Nephron (organoid): ENCODE measurements at regions not wholly inside any gene's neighbourhood (a gene's known extent, or its start where the extent isn't known, plus 50 kb on each side); places are given as distances from the start of the nearest gene placed in this dataset.

ENCODE experiments used
- H3K27ac Mint-ChIP-seq, 3 experiments: 2 replicates each; pipeline ENCODE4 v1.8.0; 2020; ENCODE audit warnings: mixed read lengths in 3 of 3, mild to moderate bottlenecking in 2 of 3, moderate library complexity in 1 of 3
- H3K27me3 Mint-ChIP-seq: 2 replicates; pipeline ENCODE4 v1.8.0; 2021; ENCODE audit warnings: low read depth, mild to moderate bottlenecking, moderate library complexity, mixed read lengths
- H3K36me3 Mint-ChIP-seq: 2 replicates; pipeline ENCODE4 v1.8.0; 2020; ENCODE audit warnings: low read depth, mixed read lengths
- H3K4me1 Mint-ChIP-seq: 2 replicates; pipeline ENCODE4 v1.8.0; 2020; ENCODE audit warnings: mixed read lengths
- H3K4me3 Mint-ChIP-seq, 3 experiments: 2 replicates each; pipeline ENCODE4 v1.8.0; 2020; ENCODE audit warnings: mild to moderate bottlenecking in 3 of 3, mixed read lengths in 3 of 3, moderate library complexity in 2 of 3
- H3K9me3 Mint-ChIP-seq: 2 replicates; pipeline ENCODE4 v1.8.0; 2020; ENCODE audit warnings: mixed read lengths
- TF ChIP-seq, protein P1 (sequence below), 3 experiments: fragments of 200-600 bp; sonication (generic); IDR thresholded peaks; one replicate each; pipeline ENCODE4 v1.5.0; 2021; ENCODE audit warnings: antibody characterized with exemption in 3 of 3; ENCODE audit not compliant: unreplicated experiment in 3 of 3

DNA sequence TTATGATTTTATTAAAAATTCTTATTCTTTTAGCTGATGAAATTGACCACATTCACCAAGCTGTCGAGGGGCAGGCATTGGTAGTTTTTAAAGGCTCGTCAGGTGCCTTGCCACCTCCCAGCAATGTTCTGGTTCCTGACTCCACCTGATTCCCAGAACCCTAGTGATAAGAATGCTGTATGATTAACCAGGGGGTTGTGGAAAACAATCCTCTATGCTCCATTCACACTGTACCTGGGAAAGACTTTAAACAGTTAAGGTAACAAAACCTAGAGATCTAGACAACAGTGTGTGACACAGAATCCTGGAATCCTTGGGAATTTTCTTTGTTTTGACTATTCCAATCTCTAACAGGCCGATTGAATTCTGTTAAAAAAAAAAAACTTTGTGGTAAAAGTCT lies 165.7 kb upstream of the OLIG3 start:
- H3K36me3 Mint-ChIP-seq = no peaks in the 10 kb centered on the region
- H3K27me3 Mint-ChIP-seq = no peaks in the 10 kb centered on the region
- H3K4me1 Mint-ChIP-seq = no peaks in the 10 kb centered on the region
- peaks cover 4% of the 10 kb centered on the region for H3K9me3 Mint-ChIP-seq
- H3K4me3 Mint-ChIP-seq = no peak overlapping the region
- TF ChIP-seq, protein P1, sequence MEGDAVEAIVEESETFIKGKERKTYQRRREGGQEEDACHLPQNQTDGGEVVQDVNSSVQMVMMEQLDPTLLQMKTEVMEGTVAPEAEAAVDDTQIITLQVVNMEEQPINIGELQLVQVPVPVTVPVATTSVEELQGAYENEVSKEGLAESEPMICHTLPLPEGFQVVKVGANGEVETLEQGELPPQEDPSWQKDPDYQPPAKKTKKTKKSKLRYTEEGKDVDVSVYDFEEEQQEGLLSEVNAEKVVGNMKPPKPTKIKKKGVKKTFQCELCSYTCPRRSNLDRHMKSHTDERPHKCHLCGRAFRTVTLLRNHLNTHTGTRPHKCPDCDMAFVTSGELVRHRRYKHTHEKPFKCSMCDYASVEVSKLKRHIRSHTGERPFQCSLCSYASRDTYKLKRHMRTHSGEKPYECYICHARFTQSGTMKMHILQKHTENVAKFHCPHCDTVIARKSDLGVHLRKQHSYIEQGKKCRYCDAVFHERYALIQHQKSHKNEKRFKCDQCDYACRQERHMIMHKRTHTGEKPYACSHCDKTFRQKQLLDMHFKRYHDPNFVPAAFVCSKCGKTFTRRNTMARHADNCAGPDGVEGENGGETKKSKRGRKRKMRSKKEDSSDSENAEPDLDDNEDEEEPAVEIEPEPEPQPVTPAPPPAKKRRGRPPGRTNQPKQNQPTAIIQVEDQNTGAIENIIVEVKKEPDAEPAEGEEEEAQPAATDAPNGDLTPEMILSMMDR (IDR thresholded peaks at IDR 0.05; ENCODE audit: unreplicated experiment in 3 of 3) = no peak
- peak overlapping the region in 2 of 3 experiments; percentile 29 to 66 for H3K27ac Mint-ChIP-seq

DNA sequence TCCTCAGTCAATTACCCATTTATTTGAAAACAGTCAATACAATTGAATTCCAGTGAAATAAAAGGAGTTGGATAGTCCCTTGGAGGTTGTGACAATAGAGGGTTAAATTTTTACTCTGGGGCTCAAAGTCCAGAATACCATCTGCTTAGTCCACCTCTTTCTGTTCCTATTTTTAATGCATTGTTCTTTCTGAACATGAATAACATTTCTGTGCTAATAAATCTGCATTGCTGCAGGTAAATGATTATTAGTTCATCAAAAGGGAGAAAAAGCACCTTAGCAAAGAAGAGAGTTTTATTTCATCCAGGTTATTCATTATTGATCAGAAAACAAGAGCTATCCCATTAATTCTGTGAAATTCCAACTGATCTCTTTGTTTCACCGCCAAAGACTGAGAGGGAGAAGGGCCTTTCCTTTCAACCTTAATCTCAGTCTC lies 166.1 kb upstream of the OLIG3 start:
- H3K4me1 Mint-ChIP-seq = no peaks in the 10 kb centered on the region
- no peaks in the 10 kb centered on the region for H3K27me3 Mint-ChIP-seq
- peaks cover 4% of the 10 kb centered on the region for H3K9me3 Mint-ChIP-seq
- peak overlapping the region in 2 of 3 experiments; percentile 29 to 66 for H3K27ac Mint-ChIP-seq
- TF ChIP-seq, protein P1 (IDR thresholded peaks at IDR 0.05; ENCODE audit: unreplicated experiment in 3 of 3) = no peak
- no peaks in the 10 kb centered on the region for H3K36me3 Mint-ChIP-seq
- no peak overlapping the region for H3K4me3 Mint-ChIP-seq

DNA sequence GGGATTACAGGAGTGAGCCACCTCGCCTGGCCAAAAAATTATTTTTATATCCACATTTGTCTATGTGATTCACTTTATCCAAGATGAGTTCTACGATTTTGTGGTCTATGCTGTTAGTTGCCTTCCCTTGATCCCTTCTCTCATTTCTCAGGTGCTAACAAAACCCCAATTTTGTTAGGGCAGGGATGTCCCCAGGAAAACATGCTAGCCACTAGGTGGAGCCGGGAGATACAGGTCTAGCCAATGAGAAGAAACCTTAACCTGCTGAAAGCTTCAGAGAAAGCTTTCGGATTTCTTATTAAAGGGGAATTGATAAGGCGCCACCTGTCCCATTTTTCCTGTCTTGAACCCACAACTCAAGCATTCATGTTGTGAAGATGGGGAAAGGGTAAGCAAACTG lies 167.4 kb upstream of the OLIG3 start:
- no peaks in the 10 kb centered on the region for H3K4me1 Mint-ChIP-seq
- H3K36me3 Mint-ChIP-seq = no peaks in the 10 kb centered on the region
- TF ChIP-seq, protein P1 (IDR thresholded peaks at IDR 0.05; ENCODE audit: unreplicated experiment in 3 of 3) = no peak
- peaks cover 2% of the 10 kb centered on the region for H3K9me3 Mint-ChIP-seq
- H3K27me3 Mint-ChIP-seq = no peaks in the 10 kb centered on the region
- H3K27ac Mint-ChIP-seq = no peak overlapping the region
- no peak overlapping the region for H3K4me3 Mint-ChIP-seq

DNA sequence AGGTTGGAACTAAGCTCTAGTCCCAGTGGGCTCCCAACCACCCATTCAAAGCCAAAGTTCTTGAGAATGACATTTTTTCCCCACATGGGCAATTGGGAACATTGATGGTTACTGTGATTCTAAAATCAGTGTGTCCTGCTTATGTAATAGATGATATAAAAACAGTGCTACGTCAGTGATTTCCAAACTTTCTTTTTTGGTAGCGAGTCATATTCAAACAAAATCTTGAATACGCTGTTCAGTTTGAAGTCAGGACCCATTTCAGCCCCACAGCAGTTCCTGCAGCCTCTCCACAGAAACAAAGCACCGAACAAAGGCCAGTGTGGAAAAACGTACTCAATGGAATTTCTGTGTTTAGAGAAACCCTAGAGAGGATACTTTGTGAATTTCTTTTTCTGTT lies 170.0 kb upstream of the OLIG3 start:
- TF ChIP-seq, protein P1 (IDR thresholded peaks at IDR 0.05; ENCODE audit: unreplicated experiment in 3 of 3) = no peak
- no peaks in the 10 kb centered on the region for H3K4me1 Mint-ChIP-seq
- no peak overlapping the region for H3K27ac Mint-ChIP-seq
- H3K36me3 Mint-ChIP-seq = no peaks in the 10 kb centered on the region
- H3K27me3 Mint-ChIP-seq = no peaks in the 10 kb centered on the region
- H3K9me3 Mint-ChIP-seq = no peaks in the 10 kb centered on the region
- no peak overlapping the region for H3K4me3 Mint-ChIP-seq

DNA sequence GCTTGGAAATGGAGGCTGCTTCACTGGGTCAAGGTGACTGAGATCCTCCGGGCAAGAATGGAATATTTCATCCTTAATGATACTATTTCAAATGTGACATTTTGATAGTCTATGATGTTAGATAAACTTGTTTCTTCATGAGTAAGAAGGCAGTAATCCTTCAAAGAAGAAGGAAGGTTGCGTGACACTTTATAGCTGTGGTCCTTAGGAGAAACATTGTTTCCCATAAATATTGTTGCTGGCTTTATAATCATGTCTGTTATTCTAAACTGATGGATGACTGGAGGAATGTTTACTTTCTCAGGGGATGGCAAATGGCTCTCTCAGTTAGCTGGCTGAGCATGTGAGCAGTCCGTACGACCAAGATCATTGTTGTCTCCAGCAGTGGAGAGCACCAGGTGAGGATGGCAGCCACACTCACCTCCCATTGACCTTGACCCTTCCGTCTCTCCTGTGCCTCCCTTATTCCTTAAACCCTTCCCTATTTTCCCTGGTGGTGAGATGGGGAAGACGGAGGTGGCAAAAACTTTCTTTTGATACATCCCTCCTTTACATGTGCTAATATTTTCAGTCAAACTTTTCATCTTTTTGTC lies 171.2 kb upstream of the OLIG3 start:
- Mint-ChIP-seq H3K27ac (peak overlapping the region in 1 of 3 experiments; percentile 28), H3K4me3 (no peak overlapping the region), H3K9me3 (peaks cover 2% of the 10 kb centered on the region), H3K36me3 (no peaks in the 10 kb centered on the region), H3K27me3 (no peaks in the 10 kb centered on the region), H3K4me1 (no peaks in the 10 kb centered on the region)
- TF ChIP-seq, protein P1 (IDR thresholded peaks at IDR 0.05; ENCODE audit: unreplicated experiment in 3 of 3) = no peak

DNA sequence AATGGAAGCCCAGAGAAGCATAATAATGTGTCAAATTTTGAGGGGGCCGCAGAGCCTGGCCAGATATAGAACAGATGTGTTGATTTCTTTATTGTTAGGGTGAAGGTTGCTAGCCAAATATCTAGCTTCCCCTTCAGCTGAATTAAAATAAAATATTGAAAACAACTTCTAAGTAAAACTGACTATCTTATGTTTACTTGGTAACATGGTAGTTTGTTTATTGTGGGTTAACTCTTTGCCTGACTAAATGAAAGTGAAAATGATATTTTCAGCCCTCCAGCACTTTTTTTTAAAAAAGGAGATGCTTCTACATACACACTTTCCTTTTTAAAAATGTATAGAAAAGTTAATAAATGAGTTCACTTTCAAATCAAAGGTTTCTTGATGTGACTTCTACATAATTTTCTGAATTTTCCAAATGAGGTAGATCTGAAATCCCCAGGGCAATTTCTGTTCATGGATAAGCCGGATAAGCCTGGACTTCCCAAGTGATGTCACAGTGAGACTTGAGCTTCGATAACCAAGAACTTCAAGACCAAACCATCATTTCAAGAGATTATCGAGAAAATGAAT lies 172.1 kb upstream of the OLIG3 start:
- H3K27me3 Mint-ChIP-seq = no peaks in the 10 kb centered on the region
- H3K4me1 Mint-ChIP-seq = no peaks in the 10 kb centered on the region
- H3K36me3 Mint-ChIP-seq = no peaks in the 10 kb centered on the region
- TF ChIP-seq, protein P1 (IDR thresholded peaks at IDR 0.05; ENCODE audit: unreplicated experiment in 3 of 3) = no peak
- H3K9me3 Mint-ChIP-seq = peaks cover 7% of the 10 kb centered on the region
- no peak overlapping the region for H3K4me3 Mint-ChIP-seq
- H3K27ac Mint-ChIP-seq = peak overlapping the region in 1 of 3 experiments; percentile 10
